Fibroblast of lung (primary cell): ENCODE measurements at regions not wholly inside any gene's neighbourhood (a gene's known extent, or its start where the extent isn't known, plus 50 kb on each side); places are given as distances from the start of the nearest gene placed in this dataset.
"Not testable (repeated sequence)": the region's sequence is repeated elsewhere in the genome, so short reads cannot be mapped to it uniquely, and the experiment has no call there.

Experiments
- DNase-seq, 2 donors: peaks; one replicate each; pipeline versions ENCODE4 v3.0.0 to v3.0.0-alpha.2; 2010; ENCODE audit warnings: low read depth in 2 of 2
- H2AFZ ChIP-seq: 2 replicates; pipeline ENCODE4 v1.5.1; 2012; ENCODE audit warnings: low read length, control low read depth, inconsistent platforms
- H3K27ac ChIP-seq: 2 replicates; pipeline ENCODE4 v1.5.1; 2011; ENCODE audit warnings: low read length, control low read depth; ENCODE audit not compliant: insufficient read depth
- H3K27me3 ChIP-seq: 2 replicates; pipeline ENCODE4 v1.5.1; 2011; ENCODE audit warnings: mild to moderate bottlenecking, low read length; ENCODE audit not compliant: control insufficient read depth, insufficient read depth
- H3K36me3 ChIP-seq: 2 replicates; pipeline ENCODE4 v1.5.1; 2011; ENCODE audit warnings: low read length; ENCODE audit not compliant: control insufficient read depth, insufficient read depth
- H3K4me1 ChIP-seq: 2 replicates; pipeline ENCODE4 v1.5.1; 2011; ENCODE audit warnings: low read length; ENCODE audit not compliant: control insufficient read depth, insufficient read depth; ENCODE audit errors: extremely low read depth
- H3K4me2 ChIP-seq: 2 replicates; pipeline ENCODE4 v1.5.1; 2011; ENCODE audit warnings: low read length, control low read depth; ENCODE audit not compliant: insufficient read depth; ENCODE audit errors: extremely low read depth
- H3K4me3 ChIP-seq, 4 experiments: fragments of 200-600 bp in 1 of 4; sonication (generic) in 1 of 4; replicated peaks in 1 of 4; 2 replicates each; pipeline ENCODE4 v1.5.1; 2011 to 2016; ENCODE audit warnings: low read length in 4 of 4, low read depth in 3 of 4, mild to moderate bottlenecking in 3 of 4, control low read depth in 2 of 4, inconsistent platforms in 1 of 4, mixed read lengths in 1 of 4; ENCODE audit not compliant: insufficient read depth in 1 of 4; ENCODE audit errors: control extremely low read depth in 1 of 4
- H3K79me2 ChIP-seq: 2 replicates; pipeline ENCODE4 v1.5.1; 2012; ENCODE audit warnings: mild to moderate bottlenecking, low read length, inconsistent platforms; ENCODE audit not compliant: control insufficient read depth, insufficient read depth
- H3K9ac ChIP-seq: 2 replicates; pipeline ENCODE4 v1.5.1; 2011; ENCODE audit warnings: mild to moderate bottlenecking, low read length, control low read depth; ENCODE audit not compliant: insufficient read depth
- H3K9me3 ChIP-seq: 2 replicates; pipeline ENCODE4 v1.5.1; 2012; ENCODE audit warnings: low read depth, low read length; ENCODE audit not compliant: control insufficient read depth, insufficient read depth
- H4K20me1 ChIP-seq: 2 replicates; pipeline ENCODE4 v1.5.1; 2011; ENCODE audit warnings: low read length; ENCODE audit not compliant: control insufficient read depth, insufficient read depth; ENCODE audit errors: extremely low read depth

DNA sequence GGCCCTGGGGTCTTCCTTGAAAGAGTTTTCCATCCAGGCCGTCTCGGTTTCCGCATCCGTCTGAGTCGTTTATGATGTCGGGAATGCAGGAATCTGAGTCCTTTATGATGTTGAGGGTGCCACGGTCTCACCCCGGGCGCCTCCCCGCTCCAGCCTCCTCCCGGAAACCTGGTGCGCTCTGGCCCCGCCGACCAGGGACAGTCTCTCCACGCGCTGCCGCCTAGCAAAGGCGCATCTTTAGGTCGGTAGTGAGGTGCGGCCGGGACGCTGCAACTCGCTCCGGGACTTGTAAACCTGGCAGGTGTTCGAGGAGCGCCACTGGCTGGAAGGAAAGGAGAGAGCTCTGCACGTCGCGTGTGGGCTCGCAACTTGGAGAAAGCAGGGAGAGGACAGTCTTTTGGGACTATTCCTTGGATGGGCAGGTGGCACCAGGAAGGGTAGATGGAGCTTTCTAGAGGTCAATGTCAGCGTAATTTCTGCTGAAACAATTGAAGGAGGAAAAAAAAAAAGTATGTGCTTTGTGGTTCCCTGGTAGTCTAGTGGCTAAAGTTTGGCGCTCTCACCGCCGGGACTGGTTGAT lies 132.0 kb downstream of the FAM72B start:
- not testable (repeated sequence) for H3K79me2 ChIP-seq, H3K9me3 ChIP-seq, H3K4me3 ChIP-seq, H2AFZ ChIP-seq, H3K4me2 ChIP-seq, H3K27me3 ChIP-seq, H3K36me3 ChIP-seq, DNase-seq, H3K9ac ChIP-seq, H3K4me1 ChIP-seq, H4K20me1 ChIP-seq, H3K27ac ChIP-seq

DNA sequence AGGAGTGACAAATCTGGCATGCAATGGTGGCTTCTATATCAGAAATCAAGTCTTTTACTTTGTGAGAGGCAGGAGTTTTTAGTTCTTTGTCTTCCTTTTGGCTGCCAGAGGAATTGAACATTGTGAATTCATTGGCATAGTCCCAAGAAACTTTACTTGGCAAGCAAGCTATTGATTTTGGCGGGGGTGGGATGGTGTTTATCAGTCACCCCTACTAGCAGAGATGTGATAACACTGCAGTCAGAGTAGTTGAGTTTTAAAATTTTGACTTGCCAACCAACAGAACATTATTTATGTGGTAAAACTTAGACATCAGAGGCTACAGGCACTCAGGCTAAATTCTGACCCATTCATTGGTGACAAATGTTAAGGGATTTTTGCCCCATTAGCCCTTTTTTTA lies 129.2 kb downstream of the FAM72B start:
- H3K27me3 ChIP-seq, H3K36me3 ChIP-seq, H3K4me3 ChIP-seq, H3K9ac ChIP-seq, H2AFZ ChIP-seq, H3K27ac ChIP-seq, H3K4me2 ChIP-seq, H3K4me1 ChIP-seq, H3K9me3 ChIP-seq, H4K20me1 ChIP-seq, H3K79me2 ChIP-seq, DNase-seq: not testable (repeated sequence)

DNA sequence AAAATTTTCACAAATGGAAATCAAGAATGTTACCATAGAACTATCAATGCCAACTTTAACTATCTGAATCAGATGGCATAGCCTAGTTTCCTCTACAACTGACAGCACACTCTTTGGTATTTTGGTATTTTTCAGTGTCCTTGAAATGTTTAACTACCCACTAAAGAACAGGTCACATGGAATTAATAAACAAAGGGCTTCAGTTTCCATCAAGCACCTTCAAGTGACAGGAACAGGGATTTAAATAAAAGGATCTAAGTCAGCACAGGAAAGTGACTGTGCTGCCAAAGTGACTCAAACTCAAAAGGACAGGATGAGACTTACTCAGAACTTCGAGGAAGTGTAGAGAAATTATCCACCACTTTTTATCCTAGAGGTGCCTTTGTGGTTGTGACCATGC lies 117.2 kb downstream of the FAM72B start:
- not testable (repeated sequence) for H3K27me3 ChIP-seq, H3K9me3 ChIP-seq, H3K36me3 ChIP-seq, H4K20me1 ChIP-seq, H3K4me2 ChIP-seq, H2AFZ ChIP-seq, H3K4me1 ChIP-seq, H3K79me2 ChIP-seq, DNase-seq, H3K27ac ChIP-seq, H3K4me3 ChIP-seq, H3K9ac ChIP-seq

DNA sequence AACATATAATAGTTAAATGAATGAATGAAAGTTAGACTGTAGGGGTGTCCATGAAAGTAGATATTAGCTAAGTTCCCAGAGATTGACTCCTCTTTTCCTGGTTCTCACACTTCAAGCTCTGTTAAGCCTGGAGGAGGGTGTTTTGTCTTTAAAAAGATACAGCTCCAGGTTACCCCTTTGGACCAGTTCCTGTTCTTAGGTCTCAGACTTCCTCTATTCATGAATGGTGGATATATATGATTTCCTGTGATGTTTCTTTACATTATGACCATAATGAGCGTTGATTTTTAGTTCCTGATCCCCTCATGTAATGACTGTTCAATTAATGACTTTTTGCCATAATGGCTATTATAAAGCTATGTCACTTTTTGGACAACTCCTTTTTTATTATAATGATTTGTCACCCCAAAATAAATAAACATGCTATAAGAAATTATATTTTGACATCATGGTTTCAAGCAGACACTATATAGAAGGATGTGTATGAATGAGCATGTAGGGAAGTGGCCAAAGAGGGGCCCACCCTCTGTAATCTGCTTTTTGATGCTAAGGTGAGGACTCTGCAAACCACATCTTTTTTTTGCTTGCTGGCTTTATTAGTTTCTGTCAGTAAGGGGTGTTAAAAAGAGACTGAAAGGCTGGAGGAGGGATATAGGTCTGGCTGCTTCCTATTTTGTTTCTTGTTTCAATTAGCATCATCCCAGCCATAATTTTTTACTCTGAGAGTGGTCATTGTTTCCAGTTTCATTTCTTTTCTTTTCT lies 115.2 kb downstream of the FAM72B start:
- not testable (repeated sequence) for DNase-seq, H3K36me3 ChIP-seq

DNA sequence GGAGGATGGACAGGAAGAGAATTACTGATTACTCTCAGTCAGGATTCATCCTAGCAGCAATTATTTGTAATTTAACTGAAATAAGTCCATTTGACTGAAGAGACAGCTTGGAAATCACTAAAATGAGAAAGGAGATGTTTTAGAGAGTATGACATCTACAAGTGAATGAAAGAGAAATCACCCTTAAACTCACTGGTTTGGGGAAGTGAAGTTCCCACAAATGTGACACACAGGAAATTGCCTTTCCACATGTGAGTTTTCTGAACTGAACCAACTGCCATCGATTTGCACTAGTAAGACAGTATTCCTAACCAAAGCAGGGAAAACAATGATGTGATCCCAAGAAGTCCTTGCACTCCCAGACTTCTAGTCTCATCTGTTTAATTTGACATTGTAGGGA lies 110.3 kb downstream of the FAM72B start:
- not testable (repeated sequence) for DNase-seq, H3K4me3 ChIP-seq, H3K27me3 ChIP-seq, H3K36me3 ChIP-seq, H3K27ac ChIP-seq, H3K4me2 ChIP-seq, H3K79me2 ChIP-seq, H3K9me3 ChIP-seq, H4K20me1 ChIP-seq, H2AFZ ChIP-seq, H3K9ac ChIP-seq, H3K4me1 ChIP-seq

More for the DNA sequence above, 115.2 kb downstream of the FAM72B start:
- not testable (repeated sequence) for H3K4me3 ChIP-seq, H3K27ac ChIP-seq, H3K79me2 ChIP-seq, H2AFZ ChIP-seq, H3K4me2 ChIP-seq, H3K4me1 ChIP-seq, H3K27me3 ChIP-seq, H3K9me3 ChIP-seq, H3K9ac ChIP-seq, H4K20me1 ChIP-seq

DNA sequence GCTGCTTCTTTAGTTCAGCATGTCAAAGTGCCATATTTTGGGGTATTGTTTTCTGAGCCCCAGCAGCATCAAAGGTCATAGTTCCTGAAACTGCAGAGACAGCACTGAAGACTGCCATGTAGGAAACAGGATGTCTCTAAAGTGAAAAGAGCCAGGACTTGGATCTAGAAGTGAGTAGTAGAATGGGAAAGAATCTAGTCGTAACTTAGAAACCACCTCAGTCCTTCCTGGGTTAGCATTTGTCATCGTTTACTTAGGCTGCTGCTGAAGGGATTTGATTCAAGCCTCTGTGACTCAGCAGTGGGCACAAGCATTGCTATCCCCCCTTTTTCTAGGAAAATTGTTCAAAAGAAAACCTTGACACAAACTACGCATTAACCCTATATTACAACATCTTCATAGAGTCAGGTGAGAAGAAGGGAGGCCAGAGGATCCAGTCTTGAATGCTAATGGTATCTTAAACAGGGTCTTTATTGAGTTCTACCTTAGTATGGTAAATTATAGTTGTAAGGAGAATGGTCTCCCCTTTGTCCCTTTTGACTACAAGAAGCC lies 108.8 kb downstream of the FAM72B start:
- not testable (repeated sequence) for H3K4me1 ChIP-seq, H3K79me2 ChIP-seq, H4K20me1 ChIP-seq, H2AFZ ChIP-seq, H3K27me3 ChIP-seq, H3K36me3 ChIP-seq, H3K9me3 ChIP-seq, DNase-seq, H3K4me3 ChIP-seq, H3K9ac ChIP-seq, H3K27ac ChIP-seq, H3K4me2 ChIP-seq

DNA sequence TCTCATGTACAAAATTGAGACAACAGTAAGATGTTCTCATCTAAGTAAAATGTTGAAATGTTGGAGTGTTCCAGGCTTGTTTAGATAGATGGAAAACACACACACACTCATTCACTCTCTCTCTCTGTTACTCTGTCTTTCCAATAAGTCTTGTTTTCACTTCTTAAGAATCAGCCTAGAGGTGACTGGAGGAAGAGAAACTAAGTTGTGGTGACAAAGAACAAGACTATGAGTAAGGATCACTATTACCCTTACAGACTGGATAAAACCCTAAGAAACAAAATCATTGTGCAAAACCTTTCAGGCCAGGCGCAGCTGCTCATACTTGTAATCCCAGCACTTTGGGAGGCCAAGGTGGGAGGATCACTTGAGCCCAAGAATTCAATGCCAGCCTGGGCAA lies 107.5 kb downstream of the FAM72B start:
- not testable (repeated sequence) for H3K4me2 ChIP-seq, H3K4me3 ChIP-seq, H4K20me1 ChIP-seq, DNase-seq, H3K9me3 ChIP-seq, H3K27ac ChIP-seq, H2AFZ ChIP-seq, H3K4me1 ChIP-seq, H3K36me3 ChIP-seq, H3K9ac ChIP-seq, H3K27me3 ChIP-seq, H3K79me2 ChIP-seq
